AG08395 (cell line): ENCODE measurements at regions not wholly inside any gene's neighbourhood (a gene's known extent, or its start where the extent isn't known, plus 50 kb on each side); places are given as distances from the start of the nearest gene placed in this dataset.

Experiments used
- DNase-seq: peaks from one replicate; pipeline ENCODE4 v3.0.0; 2012; ENCODE audit warnings: mixed read lengths, low spot score

- DNase-seq: no peak
These were observed 371.4 kb downstream of the UQCRFS1 start for GRCh38 chr19:28841531-28841930.

GRCh38 chr19:28840891-28841290, 372.1 kb downstream of the UQCRFS1 start:
- DNase-seq: no peak

DNA sequence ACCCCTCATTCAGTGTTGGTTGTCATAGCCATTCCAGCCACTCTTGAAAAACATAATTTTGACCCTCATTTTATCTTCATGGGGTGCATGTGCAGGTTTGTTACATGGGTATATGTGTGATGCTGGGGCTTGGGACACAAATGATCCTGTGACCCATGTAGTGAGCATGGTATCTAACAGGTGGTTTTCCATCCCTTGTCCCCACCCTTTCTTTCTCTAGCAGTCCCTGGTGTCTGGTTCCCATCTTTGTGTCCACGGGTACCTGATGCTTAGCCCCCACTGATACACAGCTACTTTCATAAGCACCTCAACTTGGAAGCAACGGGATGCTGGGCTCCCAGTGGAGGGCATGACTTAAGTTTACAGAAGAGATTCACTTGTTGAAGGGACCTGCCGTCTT, 373.5 kb downstream of the UQCRFS1 start:
- no peak for DNase-seq

GRCh38 chr19:28838909-28839308, 374.0 kb downstream of the UQCRFS1 start:
- DNase-seq: no peak

DNA sequence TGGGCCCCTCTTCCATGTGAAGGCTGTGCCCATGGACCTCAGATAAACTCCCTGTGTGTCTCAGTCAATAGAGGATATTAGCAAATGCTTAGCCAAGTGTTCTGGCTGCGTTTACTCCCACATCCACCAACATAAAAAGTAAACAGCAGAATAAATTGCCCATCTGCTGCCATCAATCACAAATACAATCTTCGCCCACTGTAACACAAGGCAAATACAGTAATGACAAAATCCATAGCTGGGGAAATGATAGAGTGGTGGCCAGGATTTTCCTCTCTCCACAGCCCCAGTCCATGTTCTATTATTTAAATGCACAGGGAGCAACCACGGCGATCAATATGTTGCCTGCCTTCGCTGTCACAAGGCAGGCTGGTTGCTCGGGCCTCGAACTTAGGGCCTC, 376.5 kb downstream of the UQCRFS1 start:
- DNase-seq: no peak

DNA sequence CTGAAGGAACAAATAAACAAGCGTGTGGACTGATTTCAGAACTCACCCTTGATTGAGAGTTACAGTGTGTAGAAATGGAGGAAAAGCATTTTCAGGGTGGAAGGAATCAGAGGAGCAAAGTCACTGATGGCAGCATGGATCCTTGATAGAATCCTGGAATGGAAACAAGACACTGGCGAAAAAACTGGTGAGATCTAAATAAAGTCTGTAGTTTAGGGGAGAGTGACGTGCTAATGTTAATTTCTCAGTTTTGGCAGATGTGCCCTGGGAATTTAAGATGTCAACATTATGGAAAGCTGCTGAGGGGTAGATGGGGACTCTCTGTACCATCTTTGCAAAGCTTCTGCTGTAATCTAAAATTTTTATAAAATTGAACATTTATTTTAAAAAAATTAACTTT, 378.0 kb downstream of the UQCRFS1 start:
- DNase-seq: no peak

- DNase-seq: no peak
These were observed 381.5 kb downstream of the UQCRFS1 start for GRCh38 chr19:28831462-28831861.

GRCh38 chr19:28829762-28830161, 383.2 kb downstream of the UQCRFS1 start:
- DNase-seq: no peak

GRCh38 chr19:28829359-28829758, 383.6 kb downstream of the UQCRFS1 start:
- no peak for DNase-seq

DNA sequence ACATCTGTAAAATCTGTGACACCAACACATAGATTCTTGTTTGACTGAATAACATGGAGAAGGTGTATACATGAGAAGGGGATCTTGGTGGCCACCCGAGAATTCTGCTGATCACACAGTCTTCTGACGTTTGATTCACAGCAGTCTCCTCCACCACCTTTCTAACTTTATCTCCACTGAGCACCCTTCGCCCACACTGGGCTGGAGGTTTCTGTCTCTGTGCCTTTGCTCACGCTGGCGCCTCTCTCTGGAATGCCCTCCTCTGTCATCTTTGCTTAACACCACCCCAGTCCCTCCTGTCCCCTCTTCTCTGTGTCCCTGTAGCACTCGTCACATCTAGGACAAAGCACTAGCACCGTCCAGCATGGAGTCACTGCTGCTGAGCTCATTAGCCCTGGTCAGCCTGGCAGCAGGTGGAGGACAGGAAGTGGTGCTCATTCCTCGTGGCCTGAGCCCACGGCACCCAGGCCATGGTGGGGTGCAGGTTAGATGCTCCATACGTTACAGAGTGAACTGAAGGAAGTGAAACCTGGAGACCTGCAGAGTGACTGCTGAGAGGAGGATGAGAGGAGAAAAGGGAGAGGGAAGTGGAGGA, 384.6 kb downstream of the UQCRFS1 start:
- no peak for DNase-seq

GRCh38 chr19:28827382-28827781, 385.6 kb downstream of the UQCRFS1 start:
- DNase-seq: no peak

GRCh38 chr19:28823338-28823961, 389.5 kb downstream of the UQCRFS1 start:
- no peak for DNase-seq

DNA sequence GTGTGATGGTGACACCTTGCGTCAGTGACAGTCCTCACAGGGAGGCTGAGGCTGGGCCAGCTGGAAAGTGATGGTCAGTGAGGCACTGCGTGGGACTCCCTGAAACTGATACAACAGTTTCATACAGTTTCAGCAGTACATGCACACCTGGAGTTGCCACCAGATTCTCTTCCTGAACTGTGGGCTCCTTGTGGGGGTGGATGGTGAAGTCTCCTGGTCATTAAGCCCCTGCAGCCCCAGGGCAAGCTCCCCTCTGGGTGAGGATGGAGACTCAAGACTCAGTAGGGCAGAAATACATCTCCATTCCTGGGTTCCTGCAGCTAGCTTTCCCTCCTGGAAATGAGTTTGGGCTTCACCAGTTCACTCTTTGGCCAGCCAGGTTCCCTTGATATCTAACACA, 392.7 kb downstream of the UQCRFS1 start:
- DNase-seq: no peak

- no peak for DNase-seq
These were observed 397.7 kb downstream of the UQCRFS1 start for GRCh38 chr19:28815257-28815656.

DNA sequence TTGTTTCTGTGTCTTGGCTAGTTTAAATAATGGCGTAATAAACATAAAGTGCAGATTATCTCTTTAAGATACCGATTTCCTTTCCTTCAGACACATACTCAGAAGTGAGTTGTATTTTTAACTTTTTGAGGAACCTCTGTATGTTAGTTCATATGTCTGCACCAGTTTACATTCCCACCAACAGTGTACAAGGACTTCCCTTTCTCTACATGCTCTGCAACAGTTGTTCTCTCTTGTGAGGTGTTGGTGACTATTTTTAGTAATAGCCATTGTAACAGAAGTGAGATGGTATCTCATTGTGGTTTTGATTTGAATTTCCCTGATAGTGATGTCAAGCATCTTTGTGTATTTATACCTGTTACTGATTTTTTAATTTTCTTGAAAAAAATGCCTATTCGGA, 418.6 kb downstream of the UQCRFS1 start:
- DNase-seq: no peak

DNA sequence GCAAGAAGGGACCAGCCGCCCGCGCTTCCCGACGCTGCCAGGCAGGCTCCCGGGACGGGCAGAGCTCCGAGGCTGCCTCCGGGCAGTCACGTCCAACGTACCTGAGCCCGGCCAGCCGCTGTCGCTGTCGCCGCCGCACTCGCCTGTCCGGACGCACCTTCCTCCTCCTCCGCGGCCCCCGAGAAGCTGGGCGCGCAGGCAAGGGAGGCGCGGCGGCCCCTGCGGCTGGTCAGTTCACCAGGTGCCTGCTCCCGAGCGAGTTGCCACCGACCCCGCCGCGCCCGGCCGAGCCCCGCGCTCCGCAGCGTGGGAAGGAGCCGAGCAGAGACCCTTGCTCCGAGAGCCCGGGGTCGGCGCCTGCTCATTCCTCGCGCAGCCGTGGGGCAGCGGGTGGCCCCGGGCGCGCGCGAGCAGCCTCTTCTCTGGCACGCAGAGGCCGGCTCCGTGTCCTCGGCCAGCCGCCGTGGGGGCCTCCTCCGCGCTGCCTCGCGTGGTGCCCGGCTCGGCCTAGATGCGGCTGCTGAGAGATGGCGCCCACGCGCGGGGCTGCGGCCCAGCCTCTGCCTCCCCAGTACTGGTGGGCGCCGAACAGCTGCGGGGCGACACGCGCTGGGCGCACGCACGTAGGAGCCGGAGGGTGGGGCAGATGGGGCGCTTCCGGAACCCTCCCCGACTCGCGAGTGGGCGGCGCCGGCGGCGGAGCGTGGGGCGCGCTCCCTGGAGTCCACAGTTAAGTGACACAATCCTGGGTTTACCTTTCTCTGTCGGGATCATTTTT, 419.4 kb downstream of the UQCRFS1 start:
- DNase-seq: no peak

DNA sequence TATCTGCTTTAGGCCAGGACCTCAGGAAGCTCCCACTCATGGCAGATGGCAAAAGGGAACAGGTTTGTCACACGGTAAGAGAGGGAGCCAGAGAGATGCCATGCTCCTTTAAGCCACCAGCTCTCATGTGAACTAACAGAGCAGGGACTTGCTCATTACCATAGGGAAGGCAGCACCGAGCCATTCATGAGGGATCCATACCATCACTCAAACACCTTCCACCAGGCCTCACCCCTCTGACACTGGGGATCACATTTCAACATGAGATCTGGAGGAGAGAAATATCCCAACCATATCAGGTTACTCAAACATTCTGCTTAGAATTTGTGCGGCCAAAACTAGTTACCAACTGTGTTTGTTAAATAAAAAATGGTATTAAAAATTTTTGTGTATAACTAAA, 427.0 kb downstream of the UQCRFS1 start:
- DNase-seq: no peak

DNA sequence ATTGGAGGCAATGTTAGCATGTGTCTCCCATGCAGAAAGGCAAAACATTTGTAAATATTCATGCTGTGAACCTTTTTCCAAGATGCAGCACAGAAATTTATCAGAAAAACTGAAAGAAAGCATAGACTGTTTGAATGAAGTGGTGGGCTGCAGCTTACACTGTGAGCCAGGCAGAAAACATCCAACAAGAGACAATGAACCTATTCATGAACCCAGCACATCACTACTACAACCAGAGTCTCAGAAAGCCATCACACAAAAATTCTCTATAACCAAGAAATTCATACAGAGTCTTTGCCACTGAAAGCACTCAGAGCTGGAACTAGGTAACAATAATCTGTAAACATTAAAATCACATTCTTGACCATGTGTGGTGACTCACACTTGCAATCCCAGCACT, 448.9 kb downstream of the UQCRFS1 start:
- no peak for DNase-seq

DNA sequence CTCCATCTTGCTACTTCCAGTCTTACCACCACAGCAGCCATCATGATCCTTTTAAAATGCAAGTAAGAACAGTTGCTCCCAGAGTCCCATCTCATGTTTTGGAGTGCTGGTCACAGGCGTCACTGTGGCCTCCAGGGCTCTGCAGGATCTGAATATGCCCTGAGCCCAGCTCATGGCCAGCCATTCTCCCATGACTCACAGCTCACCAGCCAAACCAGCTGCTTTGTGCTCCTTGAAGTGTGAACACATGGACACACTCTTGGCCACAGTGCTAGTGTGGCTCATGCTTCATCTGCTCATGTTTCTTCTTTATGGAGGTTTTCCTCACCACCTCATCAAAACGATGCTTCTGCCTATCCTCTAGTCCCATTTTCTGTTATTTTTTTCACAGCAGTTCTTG, 466.5 kb downstream of the UQCRFS1 start:
- DNase-seq: peak; percentile 11

DNA sequence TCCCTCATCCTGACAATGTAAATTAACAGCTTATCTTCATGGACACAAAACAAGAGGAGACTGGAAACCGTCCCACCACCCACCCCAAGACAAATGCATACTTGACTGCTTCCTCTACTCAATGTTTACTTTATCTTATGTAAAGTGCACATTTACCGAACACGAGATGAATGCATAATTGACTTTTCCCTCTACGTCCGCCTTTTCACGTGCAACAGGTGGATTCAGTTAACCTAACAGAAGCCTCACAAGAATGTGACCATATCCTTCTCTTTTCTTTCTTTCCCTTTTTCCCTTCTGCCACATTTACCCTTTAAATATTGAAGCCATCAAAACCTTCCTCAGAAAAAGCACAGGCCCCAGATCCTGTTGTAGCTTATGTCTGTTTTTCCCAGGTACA, 468.0 kb downstream of the UQCRFS1 start:
- no peak for DNase-seq

DNA sequence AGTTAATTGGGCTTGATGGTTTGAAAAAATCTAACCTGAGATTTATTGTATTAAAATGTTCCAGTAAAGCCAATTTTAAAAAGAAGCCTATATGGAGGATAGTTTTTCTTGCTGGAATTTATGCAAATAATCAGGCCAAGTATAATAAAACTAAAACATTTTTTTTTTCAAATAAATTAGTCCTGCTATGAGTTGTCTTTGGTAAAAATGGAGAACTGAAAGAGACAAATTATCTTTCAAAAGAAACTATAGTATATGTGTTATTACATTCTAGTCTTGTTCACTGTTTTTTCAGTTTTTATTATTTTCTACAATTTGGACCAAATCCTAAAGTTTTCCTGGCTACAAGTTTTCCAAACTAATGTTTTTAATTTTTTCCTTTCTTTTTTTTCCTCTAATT, 468.9 kb downstream of the UQCRFS1 start:
- no peak for DNase-seq

- DNase-seq: peak; percentile 62
These were observed 475.7 kb downstream of the UQCRFS1 start for GRCh38 chr19:28737021-28737895.

GRCh38 chr19:28736528-28736927, 476.4 kb downstream of the UQCRFS1 start:
- DNase-seq: no peak
